ENCODE measurements at regions not wholly inside any gene's neighbourhood (a gene's known extent, or its start where the extent isn't known, plus 50 kb on each side); places are given as distances from the start of the nearest gene placed in this dataset.

DNA sequence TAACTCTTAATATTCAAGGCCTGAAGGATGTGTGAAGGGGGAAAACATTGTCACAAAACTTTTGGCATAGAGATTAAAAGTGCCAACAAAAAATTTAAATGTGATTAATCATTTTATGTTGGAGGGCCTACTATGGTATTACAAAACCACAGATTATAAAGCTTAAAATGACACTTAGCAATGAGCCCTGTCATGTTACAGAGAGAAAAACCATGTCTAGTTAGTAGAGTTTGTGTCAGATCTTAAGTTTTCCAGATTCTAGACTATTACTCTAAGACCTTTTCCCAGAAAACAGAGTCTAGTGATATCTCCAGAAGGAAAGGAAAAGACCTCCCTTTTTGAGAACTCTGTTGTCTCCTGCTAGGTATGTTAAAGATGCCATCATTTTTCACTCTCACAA is 239.1 kb upstream of the DKK2 start:
- TF ChIP-seq POLR2A (IDR thresholded peaks at IDR 0.05) (no peak), EP300 (IDR thresholded peaks at IDR 0.05) (no peak), POLR2AphosphoS5 (IDR thresholded peaks at IDR 0.05) (no peak)
- TF ChIP-seq, protein P1, sequence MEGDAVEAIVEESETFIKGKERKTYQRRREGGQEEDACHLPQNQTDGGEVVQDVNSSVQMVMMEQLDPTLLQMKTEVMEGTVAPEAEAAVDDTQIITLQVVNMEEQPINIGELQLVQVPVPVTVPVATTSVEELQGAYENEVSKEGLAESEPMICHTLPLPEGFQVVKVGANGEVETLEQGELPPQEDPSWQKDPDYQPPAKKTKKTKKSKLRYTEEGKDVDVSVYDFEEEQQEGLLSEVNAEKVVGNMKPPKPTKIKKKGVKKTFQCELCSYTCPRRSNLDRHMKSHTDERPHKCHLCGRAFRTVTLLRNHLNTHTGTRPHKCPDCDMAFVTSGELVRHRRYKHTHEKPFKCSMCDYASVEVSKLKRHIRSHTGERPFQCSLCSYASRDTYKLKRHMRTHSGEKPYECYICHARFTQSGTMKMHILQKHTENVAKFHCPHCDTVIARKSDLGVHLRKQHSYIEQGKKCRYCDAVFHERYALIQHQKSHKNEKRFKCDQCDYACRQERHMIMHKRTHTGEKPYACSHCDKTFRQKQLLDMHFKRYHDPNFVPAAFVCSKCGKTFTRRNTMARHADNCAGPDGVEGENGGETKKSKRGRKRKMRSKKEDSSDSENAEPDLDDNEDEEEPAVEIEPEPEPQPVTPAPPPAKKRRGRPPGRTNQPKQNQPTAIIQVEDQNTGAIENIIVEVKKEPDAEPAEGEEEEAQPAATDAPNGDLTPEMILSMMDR (IDR thresholded peaks at IDR 0.05), result no peak
- no peak for DNase-seq
- H3K4me1 ChIP-seq, result no peaks in the 10 kb centered on the region
- no peak overlapping the region for H3K4me3 ChIP-seq
- no peaks in the 10 kb centered on the region for H3K27me3 ChIP-seq
- H3K27ac ChIP-seq, result no peak overlapping the region
- no peaks in the 10 kb centered on the region for H3K9me3 ChIP-seq
- intact Hi-C loops (cut with DNase I), result no loop called here
- H3K36me3 ChIP-seq, result no peaks in the 10 kb centered on the region

DNA sequence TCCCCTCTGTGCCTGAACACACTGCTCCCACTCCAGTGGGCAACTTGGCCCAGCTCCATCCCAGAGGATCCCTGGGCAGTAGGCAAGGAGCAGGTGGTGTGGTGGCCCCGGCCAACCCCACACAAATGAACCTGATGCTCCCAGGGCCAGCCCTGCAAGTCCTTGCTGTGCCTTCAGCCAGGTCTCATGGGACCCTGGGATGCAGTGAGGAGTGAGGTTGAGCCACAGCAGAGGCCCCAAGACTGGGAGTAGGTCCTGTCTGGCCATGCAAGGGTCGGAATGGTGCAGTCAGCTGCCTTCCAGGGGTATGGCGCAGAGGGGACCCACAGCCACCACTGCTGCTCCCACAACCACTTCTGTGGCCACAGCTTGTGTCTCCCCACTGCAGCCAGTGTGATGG is 234.5 kb upstream of the DKK2 start:
- Histone ChIP-seq H3K27ac (no peak overlapping the region), H3K27me3 (no peaks in the 10 kb centered on the region), H3K4me1 (no peaks in the 10 kb centered on the region), H3K36me3 (no peaks in the 10 kb centered on the region), H3K9me3 (no peaks in the 10 kb centered on the region), H3K4me3 (no peak overlapping the region)
- intact Hi-C loops (cut with DNase I), result no loop called here
- DNase-seq, result no peak
- TF ChIP-seq POLR2AphosphoS5 (IDR thresholded peaks at IDR 0.05), result no peak
- TF ChIP-seq, protein P1 (IDR thresholded peaks at IDR 0.05), result no peak
- no peak for TF ChIP-seq POLR2A (IDR thresholded peaks at IDR 0.05)
- TF ChIP-seq EP300 (IDR thresholded peaks at IDR 0.05), result no peak
- WGBS, 2 donors, result 82 to 90% methylated on average over 3 of the region's 3 CpGs

DNA sequence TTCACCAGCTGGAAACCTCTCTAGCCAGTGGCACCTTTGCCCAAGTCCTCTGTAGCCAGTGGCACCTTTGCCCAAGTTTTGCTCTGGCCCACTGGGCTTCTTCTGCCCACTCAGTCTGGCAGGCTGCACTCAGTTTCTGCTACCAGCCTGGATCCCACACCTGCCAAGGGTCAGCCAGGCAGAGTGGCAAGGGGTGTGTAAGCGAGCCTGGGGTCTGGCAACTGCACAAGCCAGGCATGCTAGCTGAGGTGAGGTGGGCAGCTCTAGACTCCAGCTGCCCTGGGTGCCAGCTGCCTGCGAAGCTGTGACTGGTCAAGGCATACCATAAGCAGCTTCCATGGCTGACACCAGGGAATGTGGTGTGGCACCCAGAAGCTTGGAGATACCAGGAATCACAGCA is 233.1 kb upstream of the DKK2 start:
- no peak for DNase-seq
- intact Hi-C loops (cut with DNase I), result no loop called here
- Histone ChIP-seq H3K4me3 (no peak overlapping the region), H3K9me3 (no peaks in the 10 kb centered on the region), H3K27ac (no peak overlapping the region), H3K4me1 (no peaks in the 10 kb centered on the region), H3K36me3 (no peaks in the 10 kb centered on the region), H3K27me3 (no peaks in the 10 kb centered on the region)
- TF ChIP-seq POLR2A (IDR thresholded peaks at IDR 0.05), result no peak
- TF ChIP-seq EP300 (IDR thresholded peaks at IDR 0.05), result no peak
- no peak for TF ChIP-seq POLR2AphosphoS5 (IDR thresholded peaks at IDR 0.05)
- WGBS, 2 donors, result 81 to 86% methylated on average over 2 of the region's 2 CpGs

DNA sequence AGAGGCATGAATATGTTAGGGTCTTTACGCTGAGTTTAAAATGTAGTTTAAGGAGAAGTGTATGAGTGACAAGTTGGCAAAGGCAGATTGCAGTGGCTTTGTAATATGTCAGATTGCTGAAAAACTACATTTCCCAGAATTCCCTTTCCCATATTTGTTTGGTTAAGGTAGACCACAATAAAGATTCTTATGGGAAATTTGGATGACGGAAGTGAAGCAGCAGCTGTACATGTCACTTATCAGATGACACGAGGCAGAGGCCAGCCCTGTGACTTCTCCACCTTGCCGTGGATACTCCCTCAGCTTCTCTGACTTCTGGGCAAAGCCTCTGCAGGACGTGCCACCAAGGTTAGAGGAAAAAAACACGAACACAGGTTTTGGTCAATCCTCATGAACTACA is 229.7 kb upstream of the DKK2 start:
- no peaks in the 10 kb centered on the region for H3K27me3 ChIP-seq
- no peaks in the 10 kb centered on the region for H3K9me3 ChIP-seq
- no peak for DNase-seq
- TF ChIP-seq POLR2A (IDR thresholded peaks at IDR 0.05), result no peak
- TF ChIP-seq POLR2AphosphoS5 (IDR thresholded peaks at IDR 0.05), result no peak
- H3K4me3 ChIP-seq, result no peak overlapping the region
- WGBS, 2 donors, result 59 to 76% methylated on average over 6 of the region's 6 CpGs
- H3K36me3 ChIP-seq, result no peaks in the 10 kb centered on the region
- intact Hi-C loops (cut with DNase I), result no loop called here
- H3K4me1 ChIP-seq, result no peaks in the 10 kb centered on the region
- H3K27ac ChIP-seq, result no peak overlapping the region

DNA sequence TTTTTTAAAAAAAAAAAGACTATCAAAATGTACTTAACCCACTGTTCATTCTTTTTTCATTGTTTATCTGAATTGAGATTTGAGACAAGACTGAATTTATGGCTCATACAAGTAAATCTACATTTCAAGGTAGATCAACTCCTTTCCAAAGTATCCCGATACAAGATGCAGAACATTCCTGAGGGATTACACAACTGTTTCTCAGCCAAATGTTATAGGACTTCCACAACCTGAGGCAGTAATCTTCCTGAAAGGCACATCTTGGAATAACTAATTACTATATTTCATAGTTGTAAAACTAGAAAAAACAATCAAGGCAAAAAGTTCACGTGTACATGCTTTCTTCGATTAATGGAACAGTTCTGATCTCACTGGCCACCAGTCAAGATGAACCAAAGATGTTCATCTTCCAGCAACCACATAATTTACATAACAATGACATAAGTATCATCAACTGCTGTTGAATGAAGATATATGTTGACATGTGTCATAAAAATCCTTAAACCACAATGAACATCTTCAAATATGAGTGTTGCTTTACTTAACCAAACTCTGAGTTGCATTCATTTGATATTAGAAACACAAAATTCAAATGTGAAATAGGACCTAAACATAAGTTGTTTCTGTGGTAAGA is 225.2 kb upstream of the DKK2 start:
- 71 to 81% methylated on average over 3 of the region's 3 CpGs for WGBS, 2 donors
- H3K9me3 ChIP-seq, result no peaks in the 10 kb centered on the region
- no peaks in the 10 kb centered on the region for H3K36me3 ChIP-seq
- H3K4me3 ChIP-seq, result no peak overlapping the region
- H3K4me1 ChIP-seq, result no peaks in the 10 kb centered on the region
- H3K27me3 ChIP-seq, result no peaks in the 10 kb centered on the region
- intact Hi-C loops (cut with DNase I), result no loop called here
- no peak for DNase-seq
- H3K27ac ChIP-seq, result no peak overlapping the region
- TF ChIP-seq POLR2A (IDR thresholded peaks at IDR 0.05), result no peak
- TF ChIP-seq POLR2AphosphoS5 (IDR thresholded peaks at IDR 0.05), result no peak
- TF ChIP-seq, protein P1 (IDR thresholded peaks at IDR 0.05), result no peak
- no peak for TF ChIP-seq EP300 (IDR thresholded peaks at IDR 0.05)

DNA sequence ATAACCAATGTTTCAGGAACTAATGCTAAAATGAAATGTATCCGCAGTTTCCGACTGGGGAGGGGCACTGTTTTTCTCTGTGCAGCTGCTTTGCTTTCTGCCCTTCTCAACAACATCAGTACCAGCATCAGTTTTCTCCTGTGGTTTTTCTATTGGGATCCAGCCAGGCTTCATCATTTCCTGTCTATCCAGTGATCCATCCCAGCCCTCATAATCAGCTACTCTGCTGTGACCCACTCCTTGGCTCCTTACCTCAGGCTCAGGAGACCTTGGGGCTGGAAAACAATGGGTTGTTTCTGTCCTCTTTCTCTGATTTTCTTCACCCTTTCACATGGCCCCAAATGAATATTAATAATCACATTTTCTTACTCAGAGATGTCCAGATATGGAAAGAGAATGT is 222.2 kb upstream of the DKK2 start:
- intact Hi-C loops (cut with DNase I), result loop anchor here (10.0 kb wide), 1 partner anchor 86 kb away; no protein-coding TSS in a partner anchor
- Histone ChIP-seq H3K27ac (no peak overlapping the region), H3K36me3 (no peaks in the 10 kb centered on the region), H3K4me1 (peaks cover 0 to 7% (median under 1%) of the 10 kb centered on the region in 4 donors), H3K9me3 (no peaks in the 10 kb centered on the region), H3K4me3 (no peak overlapping the region), H3K27me3 (no peaks in the 10 kb centered on the region)
- WGBS, 2 donors, result 95% methylated on average over 2 of the region's 2 CpGs
- DNase-seq, result no peak
- TF ChIP-seq EP300 (IDR thresholded peaks at IDR 0.05), result no peak
- TF ChIP-seq, protein P1 (IDR thresholded peaks at IDR 0.05), result no peak
